WTC11 (cell line): ENCODE measurements at regions not wholly inside any gene's neighbourhood (a gene's known extent, or its start where the extent isn't known, plus 50 kb on each side); places are given as distances from the start of the nearest gene placed in this dataset.

Experiments
- CREM ChIP-seq: sonication (generic); formaldehyde crosslinking; IDR thresholded peaks from 2 replicates; pipeline ENCODE4 v1.8.1; 2022; ENCODE audit warnings: mild to moderate bottlenecking, missing genetic modification reagents, moderate library complexity
- CTCF ChIP-seq: fragments of 200-600 bp; IDR thresholded peaks from 2 replicates; pipeline ENCODE4 v1.8.0; 2022; ENCODE audit warnings: antibody characterized with exemption
- GABPB1 ChIP-seq: sonication (generic); formaldehyde crosslinking; IDR thresholded peaks from 2 replicates; pipeline ENCODE4 v1.8.1; 2023; ENCODE audit warnings: mild to moderate bottlenecking, missing genetic modification reagents
- MAX ChIP-seq: sonication (generic); formaldehyde crosslinking; IDR thresholded peaks from 2 replicates; pipeline ENCODE4 v1.8.0; 2022; ENCODE audit warnings: mild to moderate bottlenecking, missing genetic modification reagents
- NFE2L1 ChIP-seq: sonication (generic); formaldehyde crosslinking; IDR thresholded peaks from 2 replicates; pipeline ENCODE4 v1.8.1; 2023; ENCODE audit warnings: missing genetic modification reagents
- SMAD4 ChIP-seq: sonication (generic); formaldehyde crosslinking; IDR thresholded peaks from 2 replicates; pipeline ENCODE4 v1.8.0; 2022; ENCODE audit warnings: mild to moderate bottlenecking, missing genetic modification reagents
- SP1 ChIP-seq: sonication (generic); formaldehyde crosslinking; conservative IDR thresholded peaks from 2 replicates; pipeline ENCODE4 v1.8.1; 2022; ENCODE audit warnings: missing genetic modification reagents
- TCF7 ChIP-seq: sonication (generic); formaldehyde crosslinking; IDR thresholded peaks from 2 replicates; pipeline ENCODE4 v1.8.0; 2022; ENCODE audit warnings: mild to moderate bottlenecking, low read depth, missing genetic modification reagents, moderate library complexity
- USF2 ChIP-seq: sonication (generic); formaldehyde crosslinking; IDR thresholded peaks from 2 replicates; pipeline ENCODE4 v1.8.1; 2023; ENCODE audit warnings: mild to moderate bottlenecking, missing genetic modification reagents, moderate library complexity
- ZBTB21 ChIP-seq: sonication (generic); formaldehyde crosslinking; IDR thresholded peaks from 2 replicates; pipeline ENCODE4 v1.8.1; 2023; ENCODE audit warnings: mild to moderate bottlenecking, missing genetic modification reagents, borderline replicate concordance
- ZNF263 ChIP-seq: sonication (generic); formaldehyde crosslinking; IDR thresholded peaks from 2 replicates; pipeline ENCODE4 v1.8.1; 2022; ENCODE audit warnings: low read depth, mild to moderate bottlenecking, moderate library complexity, missing genetic modification reagents

GRCh38 chr4:67343199-67343598 lies 202.1 kb downstream of the CENPC start:
- TF ChIP-seq GABPB1 (CRISPR knock-in tag) = no peak
- no peak for TF ChIP-seq NFE2L1 (CRISPR knock-in tag)
- TF ChIP-seq TCF7 (CRISPR knock-in tag) = no peak
- TF ChIP-seq CTCF = no peak
- no peak for TF ChIP-seq SP1 (CRISPR knock-in tag)
- TF ChIP-seq ZBTB21 (CRISPR knock-in tag) = no peak
- TF ChIP-seq USF2 = no peak
- no peak for TF ChIP-seq ZNF263 (CRISPR knock-in tag)
- no peak for TF ChIP-seq MAX (CRISPR knock-in tag)
- TF ChIP-seq CREM = no peak
- TF ChIP-seq SMAD4 (CRISPR knock-in tag) = no peak
